ENCODE measurements at regions not wholly inside any gene's neighbourhood (a gene's known extent, or its start where the extent isn't known, plus 50 kb on each side); places are given as distances from the start of the nearest gene placed in this dataset.
A peak's percentile ranks its signal among the peaks of the same experiment; 100 is the strongest.

DNA sequence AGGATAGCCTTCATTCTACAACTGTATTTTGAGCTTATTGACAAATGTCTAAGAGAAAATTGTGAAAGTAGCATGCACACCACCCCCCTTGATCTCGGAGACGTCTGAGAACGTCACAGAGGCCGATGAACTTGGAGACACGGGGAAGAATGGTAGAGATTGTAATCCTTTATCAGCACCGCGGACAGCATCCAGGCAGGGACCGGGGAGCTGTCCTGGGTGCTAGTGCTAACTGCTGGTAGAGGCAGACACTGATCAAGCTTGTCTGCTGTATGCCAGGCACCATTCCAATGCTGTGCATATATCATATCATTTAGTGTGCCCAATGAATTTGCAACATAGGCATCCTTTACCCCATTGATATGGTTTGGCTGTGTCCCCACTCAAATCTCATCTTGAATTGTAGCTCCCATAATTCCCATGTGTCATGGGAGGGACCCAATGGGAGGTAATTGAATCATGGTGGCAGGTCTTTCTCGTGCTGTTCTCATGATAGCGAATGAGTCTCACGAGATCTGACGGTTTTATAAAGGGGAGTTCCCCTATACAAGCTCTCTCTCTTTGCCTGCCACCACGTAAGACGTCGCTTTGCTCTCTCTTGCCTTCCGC is 98.8 kb downstream of the LHX2 start (continued):
- no peak for TF ChIP-seq CTCF (IDR thresholded peaks at IDR 0.05)
- TF ChIP-seq, protein P1, sequence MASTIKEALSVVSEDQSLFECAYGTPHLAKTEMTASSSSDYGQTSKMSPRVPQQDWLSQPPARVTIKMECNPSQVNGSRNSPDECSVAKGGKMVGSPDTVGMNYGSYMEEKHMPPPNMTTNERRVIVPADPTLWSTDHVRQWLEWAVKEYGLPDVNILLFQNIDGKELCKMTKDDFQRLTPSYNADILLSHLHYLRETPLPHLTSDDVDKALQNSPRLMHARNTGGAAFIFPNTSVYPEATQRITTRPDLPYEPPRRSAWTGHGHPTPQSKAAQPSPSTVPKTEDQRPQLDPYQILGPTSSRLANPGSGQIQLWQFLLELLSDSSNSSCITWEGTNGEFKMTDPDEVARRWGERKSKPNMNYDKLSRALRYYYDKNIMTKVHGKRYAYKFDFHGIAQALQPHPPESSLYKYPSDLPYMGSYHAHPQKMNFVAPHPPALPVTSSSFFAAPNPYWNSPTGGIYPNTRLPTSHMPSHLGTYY (CRISPR knock-in tag; IDR thresholded peaks at IDR 0.05): peak; percentile 94
- TF ChIP-seq FOXP1 (CRISPR knock-in tag; IDR thresholded peaks at IDR 0.05; ENCODE audit: borderline replicate concordance): peak; percentile 100
- TF ChIP-seq, protein P2, sequence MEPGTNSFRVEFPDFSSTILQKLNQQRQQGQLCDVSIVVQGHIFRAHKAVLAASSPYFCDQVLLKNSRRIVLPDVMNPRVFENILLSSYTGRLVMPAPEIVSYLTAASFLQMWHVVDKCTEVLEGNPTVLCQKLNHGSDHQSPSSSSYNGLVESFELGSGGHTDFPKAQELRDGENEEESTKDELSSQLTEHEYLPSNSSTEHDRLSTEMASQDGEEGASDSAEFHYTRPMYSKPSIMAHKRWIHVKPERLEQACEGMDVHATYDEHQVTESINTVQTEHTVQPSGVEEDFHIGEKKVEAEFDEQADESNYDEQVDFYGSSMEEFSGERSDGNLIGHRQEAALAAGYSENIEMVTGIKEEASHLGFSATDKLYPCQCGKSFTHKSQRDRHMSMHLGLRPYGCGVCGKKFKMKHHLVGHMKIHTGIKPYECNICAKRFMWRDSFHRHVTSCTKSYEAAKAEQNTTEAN (CRISPR knock-in tag; IDR thresholded peaks at IDR 0.05): peak; percentile 99
- peak; percentile 100 for TF ChIP-seq TEAD1 (CRISPR knock-in tag; IDR thresholded peaks at IDR 0.05)
- peak; percentile 98 for TF ChIP-seq ZNF138 (CRISPR knock-in tag; conservative IDR thresholded peaks at IDR 0.05)
- TF ChIP-seq, protein P3, sequence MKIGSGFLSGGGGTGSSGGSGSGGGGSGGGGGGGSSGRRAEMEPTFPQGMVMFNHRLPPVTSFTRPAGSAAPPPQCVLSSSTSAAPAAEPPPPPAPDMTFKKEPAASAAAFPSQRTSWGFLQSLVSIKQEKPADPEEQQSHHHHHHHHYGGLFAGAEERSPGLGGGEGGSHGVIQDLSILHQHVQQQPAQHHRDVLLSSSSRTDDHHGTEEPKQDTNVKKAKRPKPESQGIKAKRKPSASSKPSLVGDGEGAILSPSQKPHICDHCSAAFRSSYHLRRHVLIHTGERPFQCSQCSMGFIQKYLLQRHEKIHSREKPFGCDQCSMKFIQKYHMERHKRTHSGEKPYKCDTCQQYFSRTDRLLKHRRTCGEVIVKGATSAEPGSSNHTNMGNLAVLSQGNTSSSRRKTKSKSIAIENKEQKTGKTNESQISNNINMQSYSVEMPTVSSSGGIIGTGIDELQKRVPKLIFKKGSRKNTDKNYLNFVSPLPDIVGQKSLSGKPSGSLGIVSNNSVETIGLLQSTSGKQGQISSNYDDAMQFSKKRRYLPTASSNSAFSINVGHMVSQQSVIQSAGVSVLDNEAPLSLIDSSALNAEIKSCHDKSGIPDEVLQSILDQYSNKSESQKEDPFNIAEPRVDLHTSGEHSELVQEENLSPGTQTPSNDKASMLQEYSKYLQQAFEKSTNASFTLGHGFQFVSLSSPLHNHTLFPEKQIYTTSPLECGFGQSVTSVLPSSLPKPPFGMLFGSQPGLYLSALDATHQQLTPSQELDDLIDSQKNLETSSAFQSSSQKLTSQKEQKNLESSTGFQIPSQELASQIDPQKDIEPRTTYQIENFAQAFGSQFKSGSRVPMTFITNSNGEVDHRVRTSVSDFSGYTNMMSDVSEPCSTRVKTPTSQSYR (CRISPR knock-in tag; IDR thresholded peaks at IDR 0.05): peak; percentile 100
- TF ChIP-seq RORB (CRISPR knock-in tag; IDR thresholded peaks at IDR 0.05): no peak
- peak; percentile 97 for TF ChIP-seq ZNF121 (CRISPR knock-in tag; IDR thresholded peaks at IDR 0.05)

GRCh38 chr9:124116683-124117363 is 105.3 kb downstream of the LHX2 start:
- no peak for ATAC-seq
- DNase-seq (ENCODE audit: low spot score): no peak
- peaks cover 4% of the 10 kb centered on the region; the same call in 1 of the 2 replicates for H3K27me3 Mint-ChIP-seq (ENCODE audit: low read depth)
- no peaks in the 10 kb centered on the region for H3K4me1 Mint-ChIP-seq
- H3K9me3 Mint-ChIP-seq: peaks cover 19% of the 10 kb centered on the region
- peaks cover 3% of the 10 kb centered on the region; the same call in 1 of the 2 replicates for H3K36me3 Mint-ChIP-seq
- TF ChIP-seq ZNF138 (CRISPR knock-in tag; conservative IDR thresholded peaks at IDR 0.05) (no peak), GTF2I (CRISPR knock-in tag; conservative IDR thresholded peaks at IDR 0.05) (0 out of 2 replicates have a peak, but pooled peaks have one; percentile 52)
- H3K4me3 Mint-ChIP-seq: no peak overlapping the region
- POLR2A ChIA-PET: no interaction called here
- CTCF ChIA-PET: no interaction called here
- no peak overlapping the region for H3K27ac Mint-ChIP-seq

DNA sequence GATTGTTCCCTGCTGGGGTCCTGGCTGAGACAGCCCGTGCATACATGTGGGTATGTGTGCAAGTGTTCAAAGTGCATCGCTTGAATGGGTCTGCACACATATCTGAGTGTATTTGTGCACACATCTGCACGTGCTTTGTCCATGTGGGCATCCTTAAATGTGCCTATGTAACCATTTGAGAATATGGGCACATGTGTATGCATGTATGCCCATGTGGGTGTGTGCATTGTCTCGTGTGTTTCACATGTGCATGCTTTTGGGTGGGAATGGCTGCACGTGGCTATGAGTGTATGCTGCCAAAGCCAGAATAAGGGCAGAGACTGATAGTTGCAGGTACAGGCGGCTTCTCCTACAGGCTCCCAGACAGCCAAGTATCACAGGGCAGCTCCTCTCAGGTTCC is 107.3 kb downstream of the LHX2 start:
- H3K9me3 Mint-ChIP-seq: peaks cover 19% of the 10 kb centered on the region
- TF ChIP-seq NR3C1 (CRISPR knock-in tag; conservative IDR thresholded peaks at IDR 0.05; ENCODE audit: low read depth) (no peak), JUN (CRISPR knock-in tag; IDR thresholded peaks at IDR 0.05) (no peak), ZNF219 (CRISPR knock-in tag; IDR thresholded peaks at IDR 0.05; ENCODE audit: borderline replicate concordance) (no peak), PRRX2 (CRISPR knock-in tag; IDR thresholded peaks at IDR 0.05) (no peak), KAT7 (CRISPR knock-in tag; IDR thresholded peaks at IDR 0.05; ENCODE audit: borderline replicate concordance) (no peak), ZNF232 (CRISPR knock-in tag; IDR thresholded peaks at IDR 0.05) (no peak), ELF4 (CRISPR knock-in tag; IDR thresholded peaks at IDR 0.05; ENCODE audit: low read depth) (no peak), ZNF416 (CRISPR knock-in tag; IDR thresholded peaks at IDR 0.05) (no peak)
- TF ChIP-seq, protein P4, sequence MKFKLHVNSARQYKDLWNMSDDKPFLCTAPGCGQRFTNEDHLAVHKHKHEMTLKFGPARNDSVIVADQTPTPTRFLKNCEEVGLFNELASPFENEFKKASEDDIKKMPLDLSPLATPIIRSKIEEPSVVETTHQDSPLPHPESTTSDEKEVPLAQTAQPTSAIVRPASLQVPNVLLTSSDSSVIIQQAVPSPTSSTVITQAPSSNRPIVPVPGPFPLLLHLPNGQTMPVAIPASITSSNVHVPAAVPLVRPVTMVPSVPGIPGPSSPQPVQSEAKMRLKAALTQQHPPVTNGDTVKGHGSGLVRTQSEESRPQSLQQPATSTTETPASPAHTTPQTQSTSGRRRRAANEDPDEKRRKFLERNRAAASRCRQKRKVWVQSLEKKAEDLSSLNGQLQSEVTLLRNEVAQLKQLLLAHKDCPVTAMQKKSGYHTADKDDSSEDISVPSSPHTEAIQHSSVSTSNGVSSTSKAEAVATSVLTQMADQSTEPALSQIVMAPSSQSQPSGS (CRISPR knock-in tag; IDR thresholded peaks at IDR 0.05; ENCODE audit: borderline replicate concordance, low read depth): no peak
- no peak overlapping the region for H3K4me3 Mint-ChIP-seq
- POLR2A ChIA-PET: no interaction called here
- no peaks in the 10 kb centered on the region for H3K4me1 Mint-ChIP-seq
- no peak for DNase-seq (ENCODE audit: low spot score)
- CTCF ChIA-PET: no interaction called here
- peaks cover 3% of the 10 kb centered on the region; the same call in 1 of the 2 replicates for H3K36me3 Mint-ChIP-seq
- peaks cover 4% of the 10 kb centered on the region; the same call in 1 of the 2 replicates for H3K27me3 Mint-ChIP-seq (ENCODE audit: low read depth)
- H3K27ac Mint-ChIP-seq: no peak overlapping the region
- no peak for ATAC-seq
